HCT116 (cell line): ENCODE measurements at regions not wholly inside any gene's neighbourhood (a gene's known extent, or its start where the extent isn't known, plus 50 kb on each side); places are given as distances from the start of the nearest gene placed in this dataset.
"Not testable (repeated sequence)": the region's sequence is repeated elsewhere in the genome, so short reads cannot be mapped to it uniquely, and the experiment has no call there.

ENCODE experiments used
- ATAC-seq: fragments of 200-7000 bp; cut with Tn5 transposase; 2 replicates; pipeline ENCODE4 v1.9.1; 2020; ENCODE audit warnings: mild to moderate bottlenecking, moderate library complexity
- BruUV-seq: library from RNA; stranded (reverse); fragments of 400-500 nt; replicated peaks from 2 replicates; lab custom pipeline; 2021; lab: Mats Ljungman, UMichigan
- CTCF ChIA-PET: fragments of 300-600 bp; sonication (Branson Sonifier 250); formaldehyde crosslinking; loops from one replicate; lab custom pipeline; 2021; ENCODE audit warnings: antibody characterized with exemption; lab: Charles Lee
- POLR2A ChIA-PET: fragments of 300-600, 350-600 bp; sonication (Branson Sonifier 250); formaldehyde crosslinking; loops from one replicate; lab custom pipeline; 2021; ENCODE audit warnings: antibody characterized with exemption; lab: Charles Lee
- RAD21 ChIA-PET, 2 experiments: fragments of 300-600 bp; sonication (Branson Sonifier 250); formaldehyde crosslinking; loops; one replicate each; lab custom pipeline; 2023; ENCODE audit warnings: low total read pairs in 2 of 2; ENCODE audit not compliant: uncharacterized antibody in 2 of 2, unreplicated experiment in 2 of 2, low non-redundant PET in 1 of 2; lab: Charles Lee
- DNase-seq: peaks from one replicate; pipeline ENCODE4 v3.0.0-alpha.2; 2010; ENCODE audit warnings: low read depth, low spot score
- H2AFZ ChIP-seq: fragments of 200-600 bp; shearing (Covaris generic), sonication (generic); 2 replicates; pipeline ENCODE4 v1.6.1; 2017; ENCODE audit warnings: low read depth, mixed run types, mixed read lengths, antibody characterized with exemption, low read length; ENCODE audit not compliant: poor library complexity, severe bottlenecking
- H3K27ac ChIP-seq: 2 replicates; pipeline ENCODE4 v1.5.1; 2012; ENCODE audit warnings: low read depth, low read length
- H3K27me3 ChIP-seq: fragments of 200-600 bp; sonication (generic); 2 replicates; pipeline ENCODE4 v1.6.1; 2016; ENCODE audit warnings: mixed run types, low read length, mixed read lengths; ENCODE audit not compliant: insufficient read depth
- H3K36me3 ChIP-seq, 2 experiments: fragments of 200-500 bp in 1 of 2; fragments of 200-600 bp in 1 of 2; sonication (Bioruptor generic) in 1 of 2; sonication (generic) in 1 of 2; 2 replicates each; pipeline versions ENCODE4 v1.5.1 to v1.6.1; 2014 to 2016; ENCODE audit warnings: low read length in 2 of 2, inconsistent platforms in 1 of 2, mixed read lengths in 1 of 2, mixed run types in 1 of 2; ENCODE audit not compliant: insufficient read depth in 2 of 2, control insufficient read depth in 1 of 2
- H3K4me1 ChIP-seq, 2 experiments: fragments of 200-600 bp in 1 of 2; sonication (generic) in 1 of 2; 2 replicates each; pipeline versions ENCODE4 v1.5.1 to v1.6.1; 2012 to 2017; ENCODE audit warnings: low read length in 2 of 2, inconsistent platforms in 1 of 2, mild to moderate bottlenecking in 1 of 2, mixed read lengths in 1 of 2, mixed run types in 1 of 2, moderate library complexity in 1 of 2; ENCODE audit not compliant: insufficient read depth in 2 of 2, control insufficient read depth in 1 of 2
- H3K4me2 ChIP-seq: fragments of 200-600 bp; sonication (generic); 2 replicates; pipeline ENCODE4 v1.6.1; 2017; ENCODE audit warnings: mixed run types, low read length, mixed read lengths
- H3K4me3 ChIP-seq, 2 experiments: fragments of 200-600 bp in 1 of 2; sonication (generic) in 1 of 2; replicated peaks in 1 of 2; 2 replicates each; pipeline ENCODE4 v1.5.1; 2011 to 2016; ENCODE audit warnings: low read length in 2 of 2, control low read depth in 1 of 2, low read depth in 1 of 2, mild to moderate bottlenecking in 1 of 2, mixed read lengths in 1 of 2, mixed run types in 1 of 2
- H3K79me2 ChIP-seq: fragments of 200-600 bp; sonication (generic); 2 replicates; pipeline ENCODE4 v1.6.1; 2017; ENCODE audit warnings: mild to moderate bottlenecking, mixed run types, low read length, moderate library complexity, mixed read lengths; ENCODE audit not compliant: insufficient read depth
- H3K9ac ChIP-seq: fragments of 200-600 bp; sonication (generic); 2 replicates; pipeline ENCODE4 v1.6.1; 2016; ENCODE audit warnings: low read length, mixed read lengths
- H3K9me2 ChIP-seq: fragments of 200-600 bp; sonication (generic), shearing (Covaris generic); 2 replicates; pipeline ENCODE4 v1.6.1; 2017; ENCODE audit warnings: mixed run types, mild to moderate bottlenecking, moderate library complexity; ENCODE audit not compliant: insufficient read depth
- H3K9me3 ChIP-seq, 2 experiments: fragments of 200-500 bp in 1 of 2; fragments of 200-600 bp in 1 of 2; sonication (Bioruptor generic) in 1 of 2; sonication (generic) in 1 of 2; 2 replicates each; pipeline ENCODE4 v1.6.1; 2014 to 2017; ENCODE audit warnings: low read length in 2 of 2, mixed read lengths in 2 of 2, inconsistent platforms in 1 of 2, low read depth in 1 of 2, mild to moderate bottlenecking in 1 of 2, mixed run types in 1 of 2, moderate library complexity in 1 of 2; ENCODE audit not compliant: control insufficient read depth in 1 of 2, insufficient read depth in 1 of 2
- H4K20me1 ChIP-seq: fragments of 200-600 bp; sonication (generic), shearing (Covaris generic); 2 replicates; pipeline ENCODE4 v1.6.1; 2017; ENCODE audit warnings: mixed run types, mild to moderate bottlenecking, moderate library complexity; ENCODE audit not compliant: insufficient read depth
- ATF3 ChIP-seq: IDR thresholded peaks from 2 replicates; pipeline ENCODE4 v1.6.1; 2012
- CEBPB ChIP-seq: IDR thresholded peaks from 2 replicates; pipeline ENCODE4 v1.6.1; 2012; ENCODE audit warnings: low read depth
- EGR1 ChIP-seq: IDR thresholded peaks from 2 replicates; pipeline ENCODE4 v1.6.1; 2012; ENCODE audit warnings: low read depth
- EZH2 ChIP-seq: fragments of 200-600 bp; sonication (generic); IDR thresholded peaks from 2 replicates; pipeline ENCODE4 v1.6.1; 2017; ENCODE audit warnings: antibody characterized with exemption, mixed run types
- POLR2A ChIP-seq: IDR thresholded peaks from 2 replicates; pipeline ENCODE4 v1.7.0; 2011; ENCODE audit warnings: borderline replicate concordance; ENCODE audit not compliant: insufficient read depth, insufficient read length; ENCODE audit errors: extremely low read depth
- RAD21 ChIP-seq: IDR thresholded peaks from 2 replicates; pipeline ENCODE4 v1.6.1; 2012; ENCODE audit warnings: low read depth, mild to moderate bottlenecking
- REST ChIP-seq: IDR thresholded peaks from 2 replicates; pipeline ENCODE4 v1.6.1; 2012; ENCODE audit warnings: low read depth
- TCF7L2 ChIP-seq: IDR thresholded peaks from 2 replicates; pipeline ENCODE4 v1.7.0; 2011; ENCODE audit warnings: borderline replicate concordance, inconsistent platforms; ENCODE audit not compliant: insufficient read depth, insufficient read length; ENCODE audit errors: extremely low read depth
- YY1 ChIP-seq: IDR thresholded peaks from 2 replicates; pipeline ENCODE4 v1.6.1; 2011; ENCODE audit warnings: low read length, low read depth, moderate library complexity, mild to moderate bottlenecking; ENCODE audit not compliant: insufficient replicate concordance; ENCODE audit errors: extremely low read depth
- ZFX ChIP-seq: fragments of 450-650 bp; IDR thresholded peaks from 2 replicates; pipeline ENCODE4 v1.6.1; 2017
- ZNF274 ChIP-seq: fragments of 200-500 bp; sonication (Bioruptor generic); IDR thresholded peaks from 2 replicates; pipeline ENCODE4 v1.6.1; 2014; ENCODE audit warnings: mild to moderate bottlenecking, low read depth, low read length, inconsistent platforms
- intact Hi-C: fragments of 100-400 bp; cut with micrococcal nuclease; formaldehyde crosslinking; loops from 2 replicates; pipeline ENCODE4 v1.10.0; 2022

- TF ChIP-seq REST (no peak), POLR2A (no peak), ZFX (no peak)
These were observed 110.0 kb upstream of the MTHFD1L start (continued) for GRCh38 chr6:150755524-150755923.

GRCh38 chr6:150756173-150756572, 109.3 kb upstream of the MTHFD1L start:
- ATAC-seq (no peak), DNase-seq (no peak)
- ChIA-PET RAD21 (no interaction called here), POLR2A (no interaction called here), CTCF (no interaction called here)
- no peaks in the 10 kb centered on the region for H3K9me2 ChIP-seq
- no peak overlapping the region for H2AFZ ChIP-seq
- no peaks in the 10 kb centered on the region for H3K27me3 ChIP-seq
- no peaks in the 10 kb centered on the region; a peak in 1 of 4 replicates for H3K4me1 ChIP-seq
- no TSS peak for BruUV-seq
- H3K4me2 ChIP-seq: no peak overlapping the region
- H4K20me1 ChIP-seq: no peaks in the 10 kb centered on the region
- H3K36me3 ChIP-seq: no peaks in the 10 kb centered on the region
- H3K79me2 ChIP-seq: no peaks in the 10 kb centered on the region
- H3K9ac ChIP-seq: no peak overlapping the region
- H3K27ac ChIP-seq: no peak overlapping the region
- no peaks in the 10 kb centered on the region for H3K9me3 ChIP-seq
- H3K4me3 ChIP-seq: no peak overlapping the region
- TF ChIP-seq CEBPB (no peak), ZFX (no peak), ZNF274 (no peak), RAD21 (no peak), YY1 (no peak), EGR1 (no peak), ATF3 (no peak), TCF7L2 (no peak), EZH2 (no peak)
- intact Hi-C loops: no loop called here

GRCh38 chr6:150757807-150758206, 107.7 kb upstream of the MTHFD1L start:
- not testable (repeated sequence) for H3K27me3 ChIP-seq, H3K9me2 ChIP-seq, BruUV-seq

More at GRCh38 chr6:150757807-150758206, 107.7 kb upstream of the MTHFD1L start:
- ATAC-seq, H2AFZ ChIP-seq, CTCF ChIA-PET, H3K4me1 ChIP-seq, H3K4me3 ChIP-seq, intact Hi-C loops, H3K4me2 ChIP-seq, H3K36me3 ChIP-seq, RAD21 ChIA-PET, H3K79me2 ChIP-seq, POLR2A ChIA-PET, H4K20me1 ChIP-seq, H3K9me3 ChIP-seq, DNase-seq, H3K27ac ChIP-seq, H3K9ac ChIP-seq: not testable (repeated sequence)
